NT2/D1 (cell line): ENCODE measurements at regions not wholly inside any gene's neighbourhood (a gene's known extent, or its start where the extent isn't known, plus 50 kb on each side); places are given as distances from the start of the nearest gene placed in this dataset.

Experiments
- YY1 ChIP-seq: IDR thresholded peaks from 2 replicates; pipeline ENCODE4 v1.6.1; 2011; ENCODE audit not compliant: insufficient read length, insufficient read depth
- ZNF274 ChIP-seq: IDR thresholded peaks from 2 replicates; pipeline ENCODE4 v1.6.1; 2011; ENCODE audit warnings: mild to moderate bottlenecking, low read depth, low read length

GRCh38 chr16:55968221-55968620 is 93.0 kb upstream of the CES5A start:
- TF ChIP-seq ZNF274 (no peak), YY1 (no peak)
